HG03342 (cell line): ENCODE measurements at regions not wholly inside any gene's neighbourhood (a gene's known extent, or its start where the extent isn't known, plus 50 kb on each side); places are given as distances from the start of the nearest gene placed in this dataset.

Experiments
- ATAC-seq: cut with Tn5 transposase; IDR thresholded peaks from one replicate; pipeline ENCODE4 v1.9.1; 2021; ENCODE audit warnings: mild to moderate bottlenecking, moderate library complexity; ENCODE audit not compliant: unreplicated experiment

- ATAC-seq: peak; percentile 99
Measured at GRCh38 chr7:35537067-35538023, 157.6 kb downstream of the HERPUD2 start.

GRCh38 chr7:35536396-35536826 is 158.5 kb downstream of the HERPUD2 start:
- ATAC-seq: no peak

DNA sequence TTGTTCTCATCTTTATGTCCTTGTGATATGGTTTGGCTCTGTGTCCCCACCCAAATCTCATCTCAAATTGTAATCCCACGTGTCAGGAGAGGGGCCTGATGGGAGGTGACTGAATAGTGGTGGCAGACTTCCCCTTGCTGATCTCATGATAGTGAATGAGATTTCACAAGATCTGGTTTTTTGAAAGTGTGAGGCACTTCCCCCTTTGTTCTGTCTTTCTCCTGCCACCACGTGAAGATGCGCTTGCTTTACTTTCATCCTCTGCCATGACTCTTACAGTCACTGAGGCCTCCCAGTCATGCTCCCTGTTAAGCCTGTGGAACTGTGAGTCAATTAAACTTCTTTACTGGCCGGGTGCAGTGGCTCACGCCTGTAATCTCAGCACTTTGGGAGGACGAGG is 161.0 kb downstream of the HERPUD2 start:
- no peak for ATAC-seq

GRCh38 chr7:35530124-35531109 is 164.5 kb downstream of the HERPUD2 start:
- ATAC-seq: no peak

DNA sequence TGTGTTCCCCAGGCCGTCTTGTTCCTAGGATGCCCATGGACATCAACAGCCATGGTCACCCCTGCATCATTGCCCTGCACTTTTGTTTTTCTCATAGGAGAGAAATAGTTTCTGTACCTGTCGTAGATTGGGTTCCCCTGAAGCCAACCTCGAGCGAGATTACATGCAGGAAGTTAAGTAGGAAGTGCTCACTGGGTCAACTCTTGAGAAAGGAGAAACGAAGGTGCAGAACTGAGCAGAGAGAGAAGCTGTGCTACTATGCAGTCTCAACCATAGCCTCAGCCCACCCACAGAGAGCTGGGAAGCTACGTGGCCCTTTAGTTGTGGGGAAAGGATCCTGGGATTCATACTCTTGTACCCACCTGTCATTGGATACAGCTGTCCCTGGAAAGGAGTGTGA is 165.2 kb downstream of the HERPUD2 start:
- ATAC-seq: no peak

- no peak for ATAC-seq
Measured at GRCh38 chr7:35528381-35528977, 166.5 kb downstream of the HERPUD2 start.

GRCh38 chr7:35526645-35527044 is 168.3 kb downstream of the HERPUD2 start:
- no peak for ATAC-seq

DNA sequence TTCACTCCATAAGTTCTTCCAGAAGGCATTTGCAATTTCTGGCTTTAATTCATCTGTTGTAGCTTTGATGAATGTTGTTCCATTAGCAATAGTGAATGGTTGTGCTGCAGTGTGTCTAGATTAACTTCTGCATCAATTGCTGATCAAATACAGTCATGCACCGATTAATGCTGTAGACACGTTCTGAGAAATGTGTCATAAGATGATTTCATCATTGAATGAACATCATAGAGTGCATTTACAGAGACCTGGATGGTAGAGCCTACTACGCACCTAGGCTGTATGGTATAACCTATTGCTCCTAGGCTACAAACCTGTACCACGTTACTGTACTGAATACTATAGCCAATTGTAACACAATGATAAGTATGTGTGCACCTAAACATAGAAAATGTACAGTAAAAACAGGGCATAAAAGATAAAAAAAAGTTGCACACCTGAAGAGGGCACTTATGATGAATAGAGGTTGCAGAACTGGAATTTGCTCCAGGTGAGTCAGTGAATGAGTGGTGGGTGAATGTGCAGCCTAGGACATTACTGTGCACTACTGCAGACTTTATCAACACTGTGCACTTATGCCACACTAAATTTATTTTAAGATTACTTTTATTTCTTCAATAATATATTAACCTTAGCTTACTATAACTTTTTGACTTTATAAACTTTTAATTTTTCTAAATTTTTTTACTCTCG is 170.7 kb downstream of the HERPUD2 start:
- no peak for ATAC-seq

GRCh38 chr7:35523292-35523691 is 171.6 kb downstream of the HERPUD2 start:
- ATAC-seq: no peak

GRCh38 chr7:35522697-35523096 is 172.2 kb downstream of the HERPUD2 start:
- no peak for ATAC-seq

DNA sequence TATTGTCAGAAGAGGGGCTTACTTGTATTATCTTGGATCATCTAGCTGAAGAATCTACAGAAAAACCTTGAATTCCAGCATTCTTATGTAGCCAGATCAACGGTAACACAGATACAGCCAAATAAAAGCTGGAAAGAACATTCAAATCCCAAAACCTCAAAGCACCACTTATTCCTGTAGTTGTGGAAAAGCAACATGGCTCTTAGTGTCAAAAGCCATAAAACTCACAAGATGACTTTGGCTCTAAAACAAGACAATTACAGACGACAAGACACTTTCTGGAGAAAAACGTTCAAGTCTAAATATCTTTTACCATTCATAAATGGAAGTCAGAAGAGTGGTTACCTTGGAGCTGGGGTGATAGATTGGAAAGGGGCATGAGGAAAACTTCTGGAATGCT is 173.0 kb downstream of the HERPUD2 start:
- ATAC-seq: no peak

- no peak for ATAC-seq
Measured at GRCh38 chr7:35520810-35521625, 173.9 kb downstream of the HERPUD2 start.

DNA sequence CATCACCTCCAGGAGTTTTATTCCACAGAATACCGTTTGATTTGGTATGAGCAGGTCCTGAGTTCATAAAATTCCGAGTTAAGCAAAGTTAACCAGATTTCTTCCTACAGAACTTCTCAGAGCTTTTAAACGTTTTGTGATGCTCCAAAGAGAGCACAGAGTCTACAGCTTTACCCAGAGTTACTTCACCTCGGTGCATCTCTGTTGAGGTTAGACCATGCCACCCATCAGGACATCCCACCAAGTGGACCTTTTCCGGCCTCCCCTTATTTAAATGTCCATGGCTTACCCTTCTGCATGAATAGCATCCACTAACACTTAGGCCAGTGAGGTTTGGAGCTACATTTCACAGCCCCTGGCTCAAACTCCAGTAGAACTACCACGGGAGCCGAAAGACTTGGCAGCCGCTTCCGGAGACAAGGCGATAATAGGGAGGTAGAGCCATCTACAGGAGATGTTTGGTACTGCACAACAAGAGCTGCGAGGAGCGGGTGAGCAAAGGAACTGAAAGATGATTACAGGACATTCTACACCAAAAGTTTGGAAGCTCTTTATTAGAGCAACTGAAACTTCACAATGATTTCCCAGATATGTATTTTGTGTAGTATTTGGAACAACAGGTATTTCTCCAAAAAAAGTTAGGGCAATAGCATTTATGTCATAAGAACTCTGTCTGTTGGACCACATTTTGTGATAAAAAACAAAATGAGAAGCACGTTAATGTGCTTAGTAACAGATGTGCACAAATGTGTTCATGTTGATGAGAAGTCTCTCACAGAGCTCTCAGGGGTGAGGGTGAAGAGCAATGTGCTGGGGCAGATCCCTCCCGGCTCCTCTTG is 174.7 kb downstream of the HERPUD2 start:
- peak; percentile 96 for ATAC-seq

GRCh38 chr7:35518767-35519166 is 176.2 kb downstream of the HERPUD2 start:
- no peak for ATAC-seq

DNA sequence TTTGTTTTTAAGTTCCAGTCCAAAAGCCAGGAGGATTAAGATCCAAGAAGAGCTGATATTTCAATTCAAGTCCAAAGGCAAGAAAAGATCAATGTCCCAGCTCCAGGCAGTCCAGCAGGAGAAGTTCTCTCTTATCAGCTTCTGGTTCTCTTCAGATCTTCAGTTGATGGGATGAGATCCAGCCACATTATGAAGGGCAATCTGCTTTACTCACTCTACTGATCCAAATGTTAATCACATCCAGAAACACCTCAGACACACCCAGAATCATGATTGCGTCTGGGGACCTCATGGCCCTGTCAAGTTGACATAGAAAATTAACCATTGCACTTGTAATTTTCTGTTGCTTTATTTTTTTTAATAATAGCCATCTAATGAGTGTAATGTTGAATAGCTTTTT is 178.4 kb downstream of the HERPUD2 start:
- ATAC-seq: no peak

DNA sequence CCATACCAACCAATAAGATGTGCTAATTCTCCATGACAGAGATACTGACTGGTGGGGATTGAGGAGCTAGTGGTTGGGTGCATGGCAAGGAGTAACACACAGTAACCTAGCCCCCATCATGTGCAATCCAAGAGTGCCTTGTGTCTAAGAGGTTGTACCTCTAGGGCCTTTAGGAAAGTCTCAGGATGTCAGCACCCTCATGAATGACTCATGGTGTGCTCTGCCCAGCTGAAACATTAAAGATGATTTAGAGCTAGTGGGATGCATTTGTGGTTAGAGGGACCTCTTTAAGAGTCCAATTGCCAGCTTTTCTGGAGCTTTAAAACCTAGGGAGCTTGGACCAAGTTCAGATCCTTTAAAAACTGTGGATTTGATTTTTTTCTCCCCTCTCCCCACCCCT is 181.1 kb downstream of the HERPUD2 start:
- ATAC-seq: no peak

DNA sequence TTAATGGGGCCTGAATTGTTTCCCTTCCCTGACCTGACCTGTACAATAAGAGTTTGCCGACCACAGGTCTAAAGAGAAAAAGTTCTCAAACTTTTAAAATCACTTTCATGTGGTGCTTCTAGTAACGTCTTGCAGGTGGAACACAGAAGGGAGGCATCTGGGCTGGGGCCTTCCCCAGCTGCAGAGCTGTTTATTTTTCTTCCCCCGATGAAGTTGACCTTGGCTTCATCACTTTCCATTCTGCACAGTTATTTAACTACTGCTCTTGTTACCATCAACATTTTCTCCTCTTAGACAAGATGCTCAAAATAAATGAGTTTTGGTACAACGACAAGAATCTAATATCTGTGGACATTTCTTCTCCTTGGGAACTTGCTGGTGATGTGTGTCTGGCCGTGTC is 181.7 kb downstream of the HERPUD2 start:
- ATAC-seq: no peak

DNA sequence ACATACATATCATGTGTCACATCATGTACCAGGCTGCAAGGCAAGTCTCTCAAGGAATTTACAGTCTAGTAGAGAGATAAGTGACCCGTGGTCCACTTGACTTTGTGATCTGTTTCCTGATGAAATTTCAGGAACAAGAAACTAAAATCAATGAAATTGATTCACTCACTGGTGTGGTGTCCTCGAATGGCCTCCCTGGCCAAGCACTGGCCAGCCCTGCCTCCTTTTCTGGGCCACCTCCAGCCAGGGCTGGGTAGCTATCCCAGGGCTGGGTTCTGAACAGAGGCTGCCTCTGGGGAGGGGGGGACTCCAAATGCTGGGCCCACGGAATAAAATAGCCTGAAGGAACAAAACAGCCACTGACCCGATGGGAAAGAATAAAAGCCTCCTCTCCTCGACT is 182.2 kb downstream of the HERPUD2 start:
- no peak for ATAC-seq
